Activated CD4-positive, alpha-beta T cell treated with anti-CD3 and anti-CD28 coated beads, Interleukin-2, amount 50 U/mL, for 24 hours (primary cell): ENCODE measurements at regions not wholly inside any gene's neighbourhood (a gene's known extent, or its start where the extent isn't known, plus 50 kb on each side); places are given as distances from the start of the nearest gene placed in this dataset.

ENCODE experiments used
- DNase-seq, 2 donors: peaks; one replicate each; pipeline ENCODE4 v3.0.0-alpha.2; 2020; ENCODE audit warnings: low read depth in 1 of 2, low spot score in 1 of 2

DNA sequence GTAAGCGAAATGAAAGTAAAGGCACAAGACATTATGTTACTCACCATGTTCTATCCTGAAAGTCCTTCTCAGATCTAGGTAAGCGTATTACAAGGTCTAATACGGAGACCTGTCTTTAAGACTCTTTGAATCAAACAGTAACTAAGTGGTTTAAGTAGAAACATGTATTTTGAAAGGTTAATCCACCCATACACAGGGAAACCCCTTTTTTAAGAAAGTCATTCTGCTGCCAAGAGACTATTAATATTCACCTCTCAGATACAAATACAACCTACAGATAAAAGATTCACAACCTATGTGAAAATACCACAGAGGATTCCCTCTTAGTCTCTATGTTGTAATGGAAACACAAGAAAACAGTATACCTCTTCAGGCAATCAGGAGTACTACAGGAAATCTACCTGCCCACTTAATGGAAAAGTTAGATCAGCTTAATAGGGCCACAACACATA, 63.2 kb upstream of the TNIP3 start:
- DNase-seq, result peak in 1 of 2 donors; percentile 6

DNA sequence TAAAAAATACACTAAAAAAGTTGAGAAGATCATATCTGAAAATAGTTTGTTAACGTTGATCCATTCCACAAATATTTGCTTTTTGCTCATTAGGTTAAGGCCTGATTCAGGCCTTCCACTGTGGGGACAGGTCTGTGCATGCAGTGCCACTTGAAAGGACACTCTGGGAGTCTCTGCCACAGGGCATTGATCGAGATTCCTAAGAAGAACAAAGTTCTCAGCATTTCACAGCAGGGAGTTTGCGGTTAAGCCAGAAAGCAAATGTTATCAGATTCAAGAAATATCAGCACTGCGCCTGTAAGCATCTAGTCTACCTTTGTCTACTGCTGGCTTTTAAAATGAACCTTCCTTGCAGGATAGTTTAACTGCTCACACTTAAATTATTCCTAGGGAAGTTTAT, 62.2 kb upstream of the TNIP3 start:
- no peak for DNase-seq

DNA sequence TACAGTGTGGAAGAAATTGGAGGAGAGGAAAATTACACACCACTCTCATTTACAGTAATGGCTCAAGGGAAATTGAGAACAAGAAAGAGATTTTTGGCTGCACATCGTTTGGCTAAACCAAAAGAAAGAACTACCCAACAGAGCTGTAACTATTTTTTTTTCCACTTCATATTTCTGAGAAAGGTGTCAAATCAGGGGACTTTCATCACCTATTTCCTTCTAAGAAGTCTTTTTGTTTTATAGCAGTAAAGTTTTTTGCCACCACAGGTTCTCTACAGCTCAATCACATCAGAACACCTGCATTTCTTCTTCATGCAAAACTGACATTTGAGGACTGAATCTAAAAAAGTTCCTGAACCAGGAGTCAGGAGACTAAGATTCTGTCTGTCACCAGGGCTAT, 57.5 kb upstream of the TNIP3 start:
- no peak for DNase-seq

DNA sequence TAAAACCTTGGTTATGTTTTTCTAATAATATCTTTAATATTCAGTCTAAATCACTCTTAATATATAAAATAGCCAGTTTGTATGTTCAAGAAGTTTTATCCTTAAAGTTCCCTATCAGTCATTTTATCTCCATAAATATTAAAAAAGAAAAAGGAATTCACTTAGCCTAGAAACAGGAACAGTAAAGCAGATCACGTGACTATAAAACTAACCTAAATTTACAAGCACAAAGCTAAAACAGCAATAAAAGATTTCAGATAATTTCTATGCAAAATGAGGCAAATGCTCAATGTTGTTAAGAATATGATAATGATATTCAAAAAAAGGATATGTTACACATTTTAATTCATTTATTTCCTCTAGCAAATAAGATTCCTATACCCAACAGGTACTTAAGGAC, 57.1 kb upstream of the TNIP3 start:
- DNase-seq, result no peak

DNA sequence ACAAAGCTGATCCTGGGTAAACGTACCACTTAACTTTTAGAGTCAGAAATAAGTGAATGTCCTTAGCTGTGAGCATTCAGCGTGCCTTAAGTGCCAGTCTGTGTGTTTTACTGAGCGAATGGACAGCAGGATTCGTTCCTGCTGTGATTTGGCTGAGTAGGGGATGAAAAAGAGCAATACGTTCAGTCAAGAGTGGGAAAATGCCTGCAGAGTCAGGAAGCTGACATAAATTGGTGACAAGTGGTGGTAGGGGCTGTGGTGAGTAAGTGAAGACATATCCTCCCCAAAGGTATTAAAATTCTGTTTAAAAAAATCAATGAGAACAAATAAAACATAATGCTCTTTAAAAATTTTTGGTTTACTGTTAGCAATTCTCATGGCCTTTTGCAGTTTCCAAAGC, 56.6 kb upstream of the TNIP3 start:
- no peak for DNase-seq

DNA sequence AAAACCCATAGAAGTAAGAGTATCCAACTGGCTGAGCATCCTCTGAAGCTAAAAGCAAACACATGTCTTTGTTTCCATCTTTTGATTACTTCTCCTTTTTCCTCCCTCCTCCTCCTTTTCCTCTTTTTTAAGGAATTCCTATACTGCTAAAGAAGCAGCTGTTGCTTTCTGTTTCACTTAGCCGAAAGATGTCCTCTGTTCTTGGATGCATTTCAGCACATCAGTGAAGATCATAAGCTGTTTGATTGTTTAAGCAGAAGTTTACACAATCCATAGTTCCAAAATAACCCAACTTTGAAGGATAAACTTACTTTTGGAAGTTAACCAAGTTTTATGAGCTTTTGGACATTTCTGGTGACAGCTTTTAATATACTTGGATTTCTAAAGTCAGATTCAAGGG, 55.1 kb upstream of the TNIP3 start:
- DNase-seq, result no peak

DNA sequence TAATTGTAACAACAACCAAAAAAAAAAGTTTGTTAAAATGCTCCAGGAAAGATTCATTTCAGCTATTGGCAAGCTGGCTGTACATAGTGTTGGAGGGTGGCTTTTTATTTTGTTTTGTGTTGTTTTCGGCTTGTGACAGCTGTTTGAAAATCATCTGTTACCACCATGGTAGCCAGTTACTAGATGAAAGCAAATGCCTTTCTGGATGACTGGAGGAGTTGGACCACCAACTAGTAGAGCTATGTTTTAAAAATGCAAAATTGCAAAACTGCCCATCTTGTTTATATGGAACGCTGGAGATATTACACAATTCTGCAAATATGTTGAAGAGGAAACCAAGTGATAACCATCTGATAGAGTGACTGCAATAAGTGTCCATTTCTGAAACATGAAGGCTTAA, 53.2 kb upstream of the TNIP3 start:
- DNase-seq, result no peak

DNA sequence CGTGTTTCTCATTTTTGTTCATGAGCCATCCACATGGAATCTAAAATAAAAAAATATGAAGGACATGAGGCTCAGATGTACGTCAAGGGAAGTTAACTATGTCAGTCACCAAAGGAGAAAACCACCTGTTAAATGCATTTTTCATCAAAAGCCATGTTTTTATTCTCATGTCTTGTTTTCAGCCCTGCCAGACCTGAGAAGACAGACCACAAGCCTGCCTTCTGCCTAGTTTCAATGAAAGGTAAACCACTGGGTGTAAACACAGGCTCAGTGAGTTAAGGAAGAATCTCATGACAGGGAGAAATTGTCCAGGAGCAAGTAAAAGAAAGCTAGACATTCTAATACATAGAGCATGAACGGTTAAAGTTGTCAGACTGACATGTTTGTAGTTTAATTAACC, 52.3 kb upstream of the TNIP3 start:
- DNase-seq, result no peak

DNA sequence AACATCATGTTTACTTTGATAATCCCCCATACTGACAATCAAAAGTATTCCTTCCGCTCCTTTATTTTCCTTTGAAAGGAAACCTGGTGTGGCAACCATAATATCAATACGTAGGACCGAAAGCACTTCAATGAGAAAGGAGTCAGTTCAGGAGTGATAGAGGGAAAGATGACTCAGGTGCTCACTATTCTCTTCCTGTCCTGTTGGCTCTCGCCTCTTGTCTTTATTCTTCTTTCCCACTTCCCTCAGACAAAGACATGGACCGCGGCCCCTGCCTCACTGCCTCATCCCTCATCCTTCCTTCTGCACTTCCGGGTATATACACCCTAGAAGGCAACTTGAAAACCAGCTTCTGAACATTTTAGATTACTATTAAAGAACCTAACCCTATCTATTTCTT, 49.8 kb upstream of the TNIP3 start:
- no peak for DNase-seq
